ENCODE measurements at regions not wholly inside any gene's neighbourhood (a gene's known extent, or its start where the extent isn't known, plus 50 kb on each side); places are given as distances from the start of the nearest gene placed in this dataset.

GRCh38 chr22:23504516-23504915, 75.6 kb downstream of the IGLL1 start:
- TF ChIP-seq EZH2 (IDR thresholded peaks at IDR 0.05; ENCODE audit: borderline replicate concordance, low read length), result no peak
- TF ChIP-seq CTCF (IDR thresholded peaks at IDR 0.05; ENCODE audit: low read length), result no peak

Data from OCI-LY1 (cell line).